H1 (cell line): ENCODE measurements at regions not wholly inside any gene's neighbourhood (a gene's known extent, or its start where the extent isn't known, plus 50 kb on each side); places are given as distances from the start of the nearest gene placed in this dataset.

Experiments
- CBX8 ChIP-seq: fragments of 300-800, 300-1000 bp; sonication (generic); IDR thresholded peaks from 2 replicates; pipeline ENCODE4 v1.7.1; 2016; ENCODE audit warnings: low read depth, low read length, borderline replicate concordance
- E2F6 ChIP-seq: IDR thresholded peaks from 2 replicates; pipeline ENCODE4 v1.6.1; 2012; ENCODE audit warnings: inconsistent platforms
- PHF8 ChIP-seq: fragments of 200-600 bp; sonication (generic); conservative IDR thresholded peaks from 2 replicates; pipeline ENCODE4 v1.7.1; 2012; ENCODE audit warnings: low read depth, mild to moderate bottlenecking, inconsistent platforms, low read length, moderate library complexity
- RFX5 ChIP-seq: IDR thresholded peaks from 2 replicates; pipeline ENCODE4 v1.6.1; 2011; ENCODE audit warnings: low read depth, low read length, improper control_type of control experiment, borderline replicate concordance

GRCh38 chr1:29972421-29973053, 736.2 kb downstream of the PTPRU start (continued):
- TF ChIP-seq PHF8 (no peak), CBX8 (no peak), E2F6 (no peak), RFX5 (no peak)
